HG02973 (cell line): ENCODE measurements at regions not wholly inside any gene's neighbourhood (a gene's known extent, or its start where the extent isn't known, plus 50 kb on each side); places are given as distances from the start of the nearest gene placed in this dataset.

Experiments
- ATAC-seq: cut with Tn5 transposase; IDR thresholded peaks from one replicate; pipeline ENCODE4 v1.9.1; 2021; ENCODE audit warnings: moderate library complexity; ENCODE audit not compliant: unreplicated experiment

DNA sequence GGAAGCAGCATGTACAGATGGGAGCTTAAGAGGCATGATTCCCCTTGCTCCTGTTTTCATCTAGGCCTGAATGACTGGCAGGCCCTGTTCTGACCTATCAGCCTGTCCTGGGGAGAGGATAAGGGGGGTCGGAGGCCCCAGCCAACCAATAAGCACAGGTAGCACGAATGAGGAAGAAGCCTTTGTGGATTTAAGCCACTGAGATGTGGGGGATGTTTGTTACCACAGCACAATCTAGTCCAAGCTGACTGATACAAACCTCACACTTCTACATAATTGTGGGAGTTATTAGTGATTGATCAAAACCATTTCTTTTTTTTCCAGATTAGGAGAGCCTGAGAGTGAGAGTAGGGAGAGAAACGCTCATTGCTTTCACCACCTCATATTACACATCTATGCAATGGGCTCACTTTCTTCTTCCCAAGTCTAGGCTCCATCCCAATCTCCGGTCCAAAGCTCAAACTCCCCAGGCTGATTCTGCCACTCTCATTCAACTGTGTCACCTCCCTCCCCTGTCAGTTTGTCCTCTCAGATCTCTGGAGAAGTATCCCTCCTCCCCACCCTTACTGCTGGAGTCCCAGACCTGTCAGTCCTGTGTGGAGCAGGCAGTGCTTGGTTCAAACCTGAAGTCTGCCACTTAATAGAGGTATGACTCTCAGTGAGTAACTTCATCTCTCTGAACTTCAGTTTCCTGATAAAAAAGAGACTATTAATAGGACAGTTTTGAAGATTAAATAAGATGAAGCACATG is 220.5 kb downstream of the PTPRU start:
- no peak for ATAC-seq

DNA sequence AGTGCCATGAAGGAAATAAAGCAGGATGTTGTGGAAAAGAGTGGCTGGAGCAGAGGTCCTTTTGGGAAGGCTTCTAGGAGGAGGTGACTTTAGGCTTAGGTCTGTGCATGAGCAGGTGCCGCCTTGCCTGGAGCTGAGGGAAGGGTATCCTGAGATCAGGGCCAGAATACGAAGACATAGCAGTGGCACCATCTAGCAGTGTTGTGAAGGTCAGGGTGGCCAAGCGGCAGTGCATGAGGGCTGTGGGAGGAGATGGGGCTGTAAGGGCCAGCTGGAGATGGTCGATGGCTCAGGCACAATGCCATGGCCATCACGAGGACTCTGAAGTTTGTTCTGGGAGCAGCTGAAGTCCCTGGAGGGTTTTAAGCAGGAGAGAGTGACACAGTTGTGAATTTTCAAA is 219.5 kb downstream of the PTPRU start:
- no peak for ATAC-seq

DNA sequence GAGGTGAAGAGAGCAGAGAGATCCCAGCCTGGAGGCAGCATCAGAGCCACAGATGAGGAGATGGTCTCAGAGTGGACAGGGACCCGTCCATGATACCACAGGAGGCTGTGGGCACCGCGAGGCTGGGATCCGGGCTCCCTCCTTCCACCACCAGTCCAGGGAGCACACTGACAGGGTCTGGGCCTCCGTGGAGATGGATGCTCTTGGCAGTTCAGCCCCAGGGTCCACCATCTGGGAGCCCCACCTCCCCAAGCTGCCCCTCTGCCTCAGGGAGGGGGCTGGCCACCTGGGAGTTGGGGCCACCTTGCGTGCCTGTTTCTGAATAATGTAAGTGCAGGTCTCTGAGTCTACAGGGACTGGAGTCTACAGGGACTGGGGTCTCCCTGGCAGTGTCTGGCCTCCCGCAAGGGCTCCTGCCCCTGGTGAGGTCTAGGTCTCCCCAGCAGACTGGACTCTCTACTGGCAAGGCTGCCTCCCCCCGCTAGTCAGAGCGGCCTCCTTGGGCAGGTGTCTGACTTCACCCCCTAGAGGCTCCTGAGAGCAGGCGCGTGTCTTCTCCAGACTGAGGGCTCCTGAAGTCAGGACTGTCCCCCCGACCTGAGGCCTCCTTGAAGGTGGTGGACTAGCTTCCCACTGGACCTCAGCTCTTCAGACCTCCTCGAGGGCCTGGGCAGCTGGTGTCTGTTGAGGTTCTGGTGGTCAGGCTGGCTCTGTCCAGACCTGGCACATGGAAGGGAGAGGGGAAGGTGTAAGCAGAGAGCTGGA is 218.5 kb downstream of the PTPRU start:
- no peak for ATAC-seq

DNA sequence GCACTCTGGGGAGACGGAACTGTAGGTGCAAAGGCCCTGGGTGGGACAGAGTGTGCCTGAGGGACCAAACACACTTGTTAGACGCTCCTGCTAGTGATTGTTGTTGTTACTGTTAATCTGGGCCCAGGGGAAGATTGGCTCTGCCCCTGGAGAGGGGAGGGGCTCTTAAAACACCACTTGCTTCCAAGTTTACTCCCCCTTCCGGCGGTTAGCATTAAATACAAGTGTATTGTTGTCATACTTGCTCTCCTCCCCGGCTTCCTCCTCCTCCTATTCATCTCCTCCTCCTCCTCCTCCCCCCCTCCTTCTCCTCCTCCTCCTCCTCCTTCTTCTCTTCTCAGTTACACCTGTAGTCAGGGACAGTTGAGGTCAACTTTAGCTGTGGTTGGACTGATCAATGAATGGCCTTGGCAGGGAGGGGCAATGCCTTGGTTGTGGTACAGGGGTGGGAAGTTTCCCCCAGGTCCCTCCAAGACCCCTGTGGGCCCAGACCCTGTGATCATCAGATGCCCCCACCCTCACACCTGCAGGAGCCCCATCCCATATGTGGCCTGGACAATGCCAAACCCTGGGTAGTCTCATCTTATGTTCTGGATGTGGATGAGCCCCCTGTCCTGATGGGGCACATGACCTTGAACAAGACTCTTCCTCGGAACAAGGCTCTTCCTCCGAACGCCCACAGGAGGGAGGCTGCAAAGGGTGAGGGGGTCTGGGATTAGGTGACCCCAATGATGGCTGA is 217.3 kb downstream of the PTPRU start:
- ATAC-seq = no peak

DNA sequence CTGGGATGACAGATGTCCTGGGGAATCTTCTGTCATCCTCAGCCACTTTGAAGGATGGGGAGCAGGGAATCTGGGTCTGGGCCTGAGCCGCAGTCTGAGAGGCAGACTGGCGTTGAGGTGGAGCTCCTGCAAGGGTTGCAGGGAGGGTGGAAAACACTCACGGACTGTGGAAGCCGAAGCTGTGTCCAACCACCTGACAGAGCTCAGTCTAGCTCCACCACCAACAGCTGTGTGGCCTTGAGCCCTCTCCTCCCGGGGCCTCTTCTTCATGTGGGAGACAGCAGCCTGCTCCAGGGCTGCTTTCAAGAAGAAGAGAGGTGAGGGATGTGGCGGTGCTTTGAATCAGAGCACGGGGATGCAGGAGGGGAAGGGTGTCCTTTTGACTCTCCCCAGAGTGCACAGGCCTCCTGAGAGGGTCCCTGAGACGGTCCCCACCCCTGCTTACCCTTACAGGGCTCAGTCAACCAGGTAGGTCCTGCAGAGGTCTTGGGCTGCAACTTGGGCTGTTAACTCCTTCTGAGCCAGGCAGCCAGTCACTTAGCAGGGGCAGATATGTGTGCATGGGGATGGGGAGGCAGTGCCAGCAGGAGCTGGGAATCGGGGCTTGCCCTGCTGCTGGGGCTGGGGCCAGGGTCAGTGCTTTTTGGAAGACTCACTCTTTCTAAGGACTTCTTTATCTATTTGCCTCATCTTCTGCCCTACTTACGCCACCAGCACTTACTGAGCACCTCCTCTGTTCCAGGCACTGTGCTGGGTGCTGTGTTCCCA is 216.3 kb downstream of the PTPRU start:
- no peak for ATAC-seq

DNA sequence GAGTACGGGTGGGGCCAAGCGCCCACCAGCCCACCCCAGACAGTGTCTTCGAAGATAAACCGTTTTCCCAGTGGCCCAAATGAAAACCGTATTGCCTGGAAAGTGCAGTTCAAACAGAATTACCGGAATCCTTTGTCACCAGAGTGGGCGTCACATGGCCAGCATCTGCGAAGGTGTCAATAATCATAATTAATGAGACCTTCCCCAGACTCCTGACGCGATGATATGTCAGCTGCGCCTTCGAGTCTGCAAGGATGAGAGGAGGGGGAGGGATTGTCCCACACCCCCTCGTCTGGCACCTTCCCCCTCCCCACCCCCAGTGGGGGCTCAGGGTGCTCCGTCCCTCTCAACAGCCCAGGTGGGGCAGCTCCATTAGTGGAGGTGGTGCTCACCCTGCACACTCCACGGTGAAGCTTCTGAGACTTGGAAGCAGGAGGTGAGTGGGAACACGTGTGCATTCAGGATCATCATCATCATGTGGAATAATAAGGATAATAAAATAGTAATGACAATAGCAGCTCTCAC is 215.1 kb downstream of the PTPRU start:
- no peak for ATAC-seq

DNA sequence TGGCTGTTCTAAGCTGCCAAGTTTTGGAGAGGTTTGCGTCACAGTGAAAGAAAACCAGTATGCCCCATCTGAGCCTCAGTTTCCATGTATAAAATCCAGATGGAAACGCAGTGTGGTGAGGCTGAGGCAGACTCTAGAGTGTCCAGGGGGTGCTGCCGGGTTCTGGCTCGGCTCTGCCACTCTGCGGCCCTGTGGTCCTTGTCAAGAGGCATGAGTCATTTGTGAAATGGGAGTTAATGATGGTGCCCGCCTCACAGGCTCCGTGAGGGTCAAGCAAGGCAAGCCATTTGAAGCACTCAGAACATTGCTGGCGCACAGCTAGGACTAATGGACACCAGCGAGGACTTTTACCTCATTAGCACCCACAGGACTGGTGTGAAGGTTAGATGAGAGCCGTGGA is 214.3 kb downstream of the PTPRU start:
- ATAC-seq = no peak

DNA sequence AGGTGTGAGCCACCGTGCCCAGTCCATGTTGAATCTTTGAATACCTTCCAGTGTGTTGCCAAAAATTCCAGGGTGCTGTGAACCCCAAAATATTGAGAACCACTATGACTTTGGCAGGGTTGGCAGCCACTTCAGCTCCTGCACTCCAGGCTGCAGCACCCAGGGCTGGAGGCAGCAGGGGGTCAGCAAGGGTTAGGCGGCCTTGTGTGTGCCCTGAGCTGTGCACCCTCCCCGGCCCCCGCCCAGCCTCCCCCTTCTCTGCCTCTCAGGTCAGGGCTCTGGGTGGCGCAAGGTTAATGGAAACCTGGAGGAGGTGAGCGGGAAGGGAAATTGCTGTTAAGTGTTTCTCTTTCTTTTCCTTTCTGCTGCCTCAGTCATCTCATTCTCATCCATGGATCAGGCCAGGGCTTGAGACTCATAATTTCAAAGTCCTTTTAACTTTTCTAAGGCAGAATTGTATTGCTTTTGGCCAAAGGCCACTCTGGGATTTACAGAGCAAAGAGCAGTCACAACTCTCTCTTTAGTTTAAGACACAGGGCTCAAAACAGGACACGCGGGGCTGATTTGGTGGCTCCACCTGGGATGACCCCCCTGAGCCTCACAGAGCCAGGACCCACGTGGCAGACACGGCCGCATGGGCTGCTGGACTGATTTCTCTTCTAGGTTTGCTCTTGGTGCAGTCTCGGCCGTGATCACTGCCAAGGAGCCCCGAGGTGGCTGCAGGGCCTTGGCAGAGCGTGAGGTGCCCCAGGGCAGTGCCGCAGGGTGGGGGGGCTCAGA is 212.3 kb downstream of the PTPRU start:
- no peak for ATAC-seq

DNA sequence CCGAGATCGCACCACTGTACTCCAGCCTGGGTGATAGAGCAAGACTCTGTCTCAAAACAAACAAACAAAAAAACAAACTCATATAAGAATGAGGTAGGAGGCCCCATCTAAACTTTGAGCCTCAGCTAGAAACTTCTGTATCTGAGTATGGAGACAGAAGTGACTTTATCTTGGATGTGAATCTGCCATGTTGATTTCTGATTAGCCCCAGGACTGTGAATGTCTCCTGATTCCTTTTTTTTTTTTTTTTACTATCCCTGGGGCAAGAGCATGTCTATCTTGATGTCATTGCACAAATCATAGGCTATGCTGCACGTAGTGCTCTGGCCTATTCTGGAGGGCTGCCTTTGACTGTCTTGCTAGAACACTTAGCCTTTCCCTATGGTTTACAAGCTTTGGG is 211.0 kb downstream of the PTPRU start:
- no peak for ATAC-seq

DNA sequence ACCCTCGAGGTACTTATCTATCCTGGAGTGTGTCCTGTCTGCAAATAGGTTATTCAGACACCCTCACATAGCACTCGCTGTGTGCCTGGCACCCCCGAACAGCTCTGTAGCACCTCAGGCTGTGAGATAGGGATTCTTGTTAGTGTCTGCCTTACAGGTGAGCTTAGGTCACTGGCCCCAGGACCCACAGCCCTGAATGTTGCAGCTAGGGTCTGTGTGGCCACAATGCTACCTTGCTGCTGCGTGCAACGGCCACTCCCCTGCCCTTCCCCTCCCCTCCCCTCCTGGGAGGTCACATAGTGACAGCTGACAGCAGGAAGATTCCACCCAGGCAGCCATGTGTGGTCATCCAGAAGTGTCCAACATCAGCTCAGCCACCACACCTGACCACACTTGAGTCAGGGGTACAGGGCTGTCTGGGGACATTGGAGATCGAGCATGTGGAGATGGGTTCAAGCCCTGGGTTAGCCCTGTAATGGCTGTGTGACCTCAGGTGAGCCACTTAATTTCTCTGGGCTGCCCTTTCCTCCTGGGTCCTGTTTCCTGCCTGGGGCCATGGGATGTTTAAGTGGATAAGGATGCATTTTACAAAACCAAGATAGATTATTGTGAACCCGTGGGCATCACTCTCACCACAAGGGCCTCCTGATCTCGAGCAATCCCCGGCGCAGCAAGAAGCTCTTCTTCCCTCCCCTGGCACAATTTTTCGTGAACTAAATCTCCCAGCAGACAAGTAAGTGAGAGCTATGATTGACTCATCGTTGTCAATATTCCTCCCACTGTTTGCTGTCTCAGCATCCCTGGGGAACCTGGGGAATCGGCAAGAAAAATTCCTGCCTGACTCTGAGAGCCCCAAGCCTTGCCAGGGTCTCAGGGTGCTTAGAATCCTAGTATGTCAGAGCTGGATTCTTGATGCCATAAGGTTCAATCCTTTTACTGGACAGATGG is 208.7 kb downstream of the PTPRU start:
- no peak for ATAC-seq

DNA sequence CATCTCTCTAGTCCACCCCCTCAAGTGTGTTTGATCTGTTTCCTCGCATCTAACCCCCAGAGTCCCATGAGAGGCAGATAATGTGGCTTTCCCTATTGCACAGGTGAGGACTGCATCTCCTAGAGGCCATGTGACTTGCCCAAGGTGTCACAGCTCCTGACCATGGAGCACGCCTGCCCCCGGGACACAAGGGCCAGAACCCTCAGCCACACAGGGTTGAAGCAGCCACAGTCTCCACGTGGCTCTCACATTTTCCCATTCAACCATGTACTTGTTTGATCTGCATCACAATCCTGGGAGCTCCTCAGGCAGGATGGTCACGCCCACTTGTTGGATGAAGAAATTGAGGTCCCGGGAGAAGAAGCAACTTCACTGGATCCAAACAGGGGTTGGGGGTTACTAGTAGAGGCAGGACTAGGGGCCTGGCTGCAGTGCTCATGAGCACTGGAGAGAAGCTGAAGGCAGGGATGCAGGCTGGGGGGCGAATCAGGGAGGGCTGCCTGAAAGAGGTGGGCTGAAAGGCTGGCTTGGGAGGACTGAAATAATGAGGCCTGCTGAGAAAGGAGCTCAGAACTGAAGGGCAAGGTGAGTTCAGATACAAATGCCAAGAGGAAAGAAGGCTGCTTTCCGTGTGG is 207.9 kb downstream of the PTPRU start:
- ATAC-seq = no peak

DNA sequence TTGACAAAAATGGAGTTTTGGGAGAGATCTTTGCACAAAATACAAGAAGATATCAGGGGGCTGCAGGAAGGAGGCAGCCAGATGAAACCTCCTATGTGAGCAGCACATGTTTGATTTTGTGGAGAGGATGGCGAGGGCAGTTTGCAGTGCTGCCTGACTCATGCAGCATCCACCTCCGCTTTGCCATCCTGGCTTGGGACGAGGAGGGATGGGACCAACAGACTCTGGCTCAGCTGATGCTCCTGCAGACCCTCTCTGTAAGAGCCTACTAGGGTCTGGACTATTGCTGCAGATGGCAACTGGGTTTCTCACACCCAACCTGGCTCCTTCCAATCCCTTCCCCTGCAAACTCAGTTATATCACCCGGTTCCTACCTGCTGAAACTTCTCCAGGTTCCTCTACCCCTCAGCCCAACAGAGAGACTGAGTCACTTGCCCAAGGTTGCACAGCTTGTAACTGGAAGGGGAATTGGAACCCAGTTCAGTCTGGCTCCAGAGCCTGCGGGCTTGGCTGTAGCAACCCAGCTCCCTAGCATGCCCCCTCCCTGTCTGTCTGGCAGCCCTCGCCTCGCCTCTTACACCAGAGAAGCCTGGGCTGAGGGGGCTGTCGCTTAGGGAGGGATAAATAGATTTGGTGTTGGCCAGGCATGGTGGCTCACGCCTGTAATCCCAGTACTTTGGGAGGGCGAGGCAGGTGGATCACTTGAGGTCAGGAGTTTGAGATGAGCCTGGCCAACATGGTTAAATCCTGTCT is 205.8 kb downstream of the PTPRU start:
- ATAC-seq = no peak

DNA sequence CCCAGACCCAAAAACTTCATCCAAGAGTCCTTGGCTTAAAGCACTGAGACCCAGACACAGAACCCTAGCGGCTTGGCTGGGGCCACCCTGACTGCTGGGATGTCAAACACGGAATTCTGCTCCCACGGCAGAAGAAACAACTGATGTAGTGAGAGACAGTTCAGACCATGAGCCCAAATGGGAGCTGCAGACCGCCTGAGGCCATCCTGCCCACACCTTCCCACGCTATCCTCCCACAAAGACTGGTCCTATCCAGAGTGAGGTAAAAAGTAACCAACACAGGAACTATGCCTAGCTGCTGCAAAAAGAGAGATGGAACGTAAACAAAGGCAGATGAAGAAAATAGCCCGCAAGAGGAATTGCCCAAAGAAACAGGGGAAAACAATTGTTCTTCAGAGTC is 203.3 kb downstream of the PTPRU start:
- no peak for ATAC-seq

DNA sequence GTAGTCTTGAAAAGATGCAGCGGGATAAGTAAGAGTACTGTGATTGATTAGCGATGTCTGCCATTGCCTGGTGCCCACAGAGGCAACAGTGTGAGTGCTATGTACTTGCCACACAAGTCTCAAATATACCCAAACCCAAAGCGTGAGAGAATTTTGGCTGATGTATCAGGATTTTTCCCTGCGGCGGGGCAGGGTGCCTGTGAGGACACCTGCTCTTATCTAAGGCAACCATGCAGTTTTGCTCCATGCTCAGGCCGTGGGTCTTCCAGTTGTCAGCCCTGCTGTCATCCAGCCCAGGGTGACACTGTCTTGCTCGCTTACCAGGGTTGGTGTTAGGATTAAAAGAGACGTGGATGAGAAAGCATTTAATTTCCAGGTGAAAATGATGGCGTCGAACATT is 202.7 kb downstream of the PTPRU start:
- no peak for ATAC-seq

DNA sequence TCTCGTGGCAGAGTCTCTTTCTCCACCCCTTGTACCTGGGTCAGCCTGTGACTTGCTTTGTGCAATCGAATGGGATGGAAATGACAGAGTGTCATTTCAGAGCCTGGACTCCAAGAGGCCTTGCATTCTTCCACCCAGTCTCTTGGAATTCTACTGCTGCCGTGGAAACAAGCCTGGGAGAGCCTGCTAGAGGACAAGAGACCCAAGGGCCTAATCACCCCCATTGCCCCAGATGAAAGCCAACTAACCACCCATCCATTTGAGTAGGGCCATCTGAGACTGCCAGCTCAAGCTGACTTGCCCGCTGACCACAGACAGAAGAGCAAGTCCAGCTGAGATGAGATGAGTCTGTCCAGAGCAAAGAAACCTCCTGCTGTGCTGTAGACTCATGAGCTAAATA is 201.6 kb downstream of the PTPRU start:
- no peak for ATAC-seq

DNA sequence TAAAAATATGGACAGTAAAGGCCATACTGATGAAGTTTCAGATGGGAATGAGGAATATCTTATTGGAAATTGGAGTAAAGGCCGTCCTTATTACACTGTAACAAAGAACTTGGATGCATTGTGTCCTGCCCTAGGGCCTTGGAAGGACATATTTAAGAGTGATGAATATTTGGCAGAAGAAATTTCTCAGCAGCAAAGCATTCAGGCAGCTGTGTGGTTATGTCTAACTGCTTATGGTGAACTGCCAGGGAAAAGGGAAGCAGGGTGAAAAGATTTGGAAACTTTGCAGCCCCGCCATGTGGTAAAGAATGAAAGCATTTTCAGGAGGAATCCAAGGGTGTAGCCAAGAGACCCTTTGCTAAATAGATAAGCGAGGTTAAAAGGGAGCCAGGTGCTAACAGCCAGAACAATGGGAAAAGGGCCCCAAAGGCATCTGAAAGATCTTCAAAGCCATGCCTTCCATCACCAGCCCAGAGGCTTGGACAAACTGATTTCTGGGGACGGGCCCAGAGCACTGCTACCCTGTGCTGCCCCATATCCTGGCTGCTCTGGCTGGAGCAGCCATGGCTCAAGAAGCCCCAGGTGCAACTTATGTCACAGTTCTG is 200.0 kb downstream of the PTPRU start:
- ATAC-seq = no peak

DNA sequence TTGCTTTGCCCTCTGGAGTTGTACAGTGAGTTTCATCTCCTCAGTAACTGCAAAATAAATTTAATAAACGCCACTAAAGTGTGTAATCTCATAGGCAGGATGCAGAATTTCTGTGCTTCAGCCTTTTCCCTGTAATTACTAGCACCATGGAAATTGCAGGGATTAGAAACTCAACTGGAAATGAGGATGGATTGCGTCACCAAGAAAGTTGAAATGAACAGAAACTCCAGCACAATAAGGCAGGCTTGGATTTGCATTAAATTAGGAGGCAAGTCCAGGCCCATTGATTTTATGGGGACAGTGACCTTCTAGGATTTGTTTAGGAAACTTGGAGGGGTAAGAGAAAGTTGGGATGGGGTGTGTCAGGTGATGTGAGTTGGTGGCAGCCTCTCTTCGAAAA is 197.5 kb downstream of the PTPRU start:
- no peak for ATAC-seq
